BJ (cell line): ENCODE measurements at regions not wholly inside any gene's neighbourhood (a gene's known extent, or its start where the extent isn't known, plus 50 kb on each side); places are given as distances from the start of the nearest gene placed in this dataset.

Experiments
- CTCF ChIA-PET: fragments of 350-600 bp; formaldehyde crosslinking; extraction: SDS; loops from one replicate; lab custom pipeline; 2021; ENCODE audit warnings: antibody characterized with exemption, inconsistent platforms; lab: Yijun Ruan, JAX
- POLR2A ChIA-PET: fragments of 300-600 bp; sonication (Branson Sonifier 250); formaldehyde crosslinking; extraction: SDS; loops from one replicate; lab custom pipeline; 2021; ENCODE audit warnings: antibody characterized with exemption; lab: Charles Lee
- DNase-seq: peaks from one replicate; pipeline ENCODE4 v3.0.0-alpha.2; 2011; ENCODE audit warnings: low read depth
- H3K27me3 ChIP-seq: 2 replicates; pipeline ENCODE4 v1.6.0; 2011; ENCODE audit warnings: low read length; ENCODE audit not compliant: control insufficient read depth, insufficient read depth
- H3K36me3 ChIP-seq: 2 replicates; pipeline ENCODE4 v1.5.1; 2011; ENCODE audit warnings: low read length; ENCODE audit not compliant: control insufficient read depth, insufficient read depth
- H3K4me3 ChIP-seq: 2 replicates; pipeline ENCODE4 v1.5.1; 2011; ENCODE audit warnings: low read depth, mild to moderate bottlenecking, control low read depth, low read length
- CTCF ChIP-seq: IDR thresholded peaks from 2 replicates; pipeline ENCODE4 v1.5.1; 2011; ENCODE audit warnings: low read depth, mild to moderate bottlenecking, control low read depth, inconsistent platforms, low read length, moderate library complexity; ENCODE audit not compliant: insufficient read depth

GRCh38 chr7:69358163-69358821 is 240.0 kb upstream of the AUTS2 start:
- no peak overlapping the region for H3K4me3 ChIP-seq
- DNase-seq = no peak
- ChIA-PET POLR2A (no interaction called here), CTCF (no interaction called here)
- TF ChIP-seq CTCF = no peak
- no peaks in the 10 kb centered on the region for H3K36me3 ChIP-seq
- H3K27me3 ChIP-seq = no peaks in the 10 kb centered on the region

- no peaks in the 10 kb centered on the region for H3K27me3 ChIP-seq
- POLR2A ChIA-PET = no interaction called here
- no peak for DNase-seq
Measured at GRCh38 chr7:69359003-69359700, 239.1 kb upstream of the AUTS2 start.

GRCh38 chr7:69360913-69361312 is 237.4 kb upstream of the AUTS2 start:
- no peaks in the 10 kb centered on the region for H3K36me3 ChIP-seq
- no peak overlapping the region for H3K4me3 ChIP-seq
- TF ChIP-seq CTCF = no peak
- ChIA-PET CTCF (no interaction called here), POLR2A (no interaction called here)
- H3K27me3 ChIP-seq = no peaks in the 10 kb centered on the region
- DNase-seq = no peak

More at GRCh38 chr7:69359003-69359700, 239.1 kb upstream of the AUTS2 start:
- no peaks in the 10 kb centered on the region for H3K36me3 ChIP-seq
- CTCF ChIA-PET = no interaction called here
- no peak for TF ChIP-seq CTCF
- H3K4me3 ChIP-seq = no peak overlapping the region

- no peak for TF ChIP-seq CTCF
- Histone ChIP-seq H3K36me3 (no peaks in the 10 kb centered on the region), H3K27me3 (no peaks in the 10 kb centered on the region), H3K4me3 (no peak overlapping the region)
- CTCF ChIA-PET = no interaction called here
- DNase-seq = no peak
- POLR2A ChIA-PET = no interaction called here
Measured at GRCh38 chr7:69363136-69363535, 235.1 kb upstream of the AUTS2 start.

- ChIA-PET POLR2A (no interaction called here), CTCF (no interaction called here)
- no peaks in the 10 kb centered on the region for H3K36me3 ChIP-seq
- no peaks in the 10 kb centered on the region for H3K27me3 ChIP-seq
- DNase-seq = no peak
- no peak overlapping the region for H3K4me3 ChIP-seq
- TF ChIP-seq CTCF = no peak
Measured at GRCh38 chr7:69364813-69365643, 233.2 kb upstream of the AUTS2 start.
